DOHH2 (cell line): ENCODE measurements at regions not wholly inside any gene's neighbourhood (a gene's known extent, or its start where the extent isn't known, plus 50 kb on each side); places are given as distances from the start of the nearest gene placed in this dataset.

Source experiments
- H3F3A ChIP-seq: fragments of 200-600 bp; sonication (generic), shearing (Covaris generic); 2 replicates; pipeline ENCODE4 v1.6.0; 2016; ENCODE audit warnings: antibody characterized with exemption, mild to moderate bottlenecking; ENCODE audit not compliant: control insufficient read depth, insufficient read depth
- H3K27ac ChIP-seq: fragments of 200-600 bp; sonication (generic); 2 replicates; pipeline ENCODE4 v1.5.1; 2014; ENCODE audit warnings: low read depth, mild to moderate bottlenecking, low read length, moderate library complexity
- H3K27me3 ChIP-seq: fragments of 200-600 bp; sonication (generic); 2 replicates; pipeline ENCODE4 v1.6.1; 2014; ENCODE audit warnings: mild to moderate bottlenecking, low read length, mixed read lengths; ENCODE audit not compliant: control insufficient read depth
- H3K36me3 ChIP-seq: fragments of 200-600 bp; sonication (generic); 2 replicates; pipeline ENCODE4 v1.6.1; 2014; ENCODE audit warnings: mild to moderate bottlenecking, low read length, moderate library complexity, mixed read lengths; ENCODE audit not compliant: control insufficient read depth
- H3K4me1 ChIP-seq: fragments of 200-600 bp; sonication (generic); 2 replicates; pipeline ENCODE4 v1.6.1; 2014; ENCODE audit warnings: mild to moderate bottlenecking, low read length, mixed read lengths; ENCODE audit not compliant: control insufficient read depth
- H3K4me2 ChIP-seq: fragments of 200-600 bp; sonication (generic); 2 replicates; pipeline ENCODE4 v1.6.0; 2014; ENCODE audit warnings: mild to moderate bottlenecking, low read length, moderate library complexity
- H3K4me3 ChIP-seq: fragments of 200-600 bp; sonication (generic); 2 replicates; pipeline ENCODE4 v1.5.1; 2014; ENCODE audit warnings: mild to moderate bottlenecking, low read length, mixed read lengths
- H3K79me2 ChIP-seq: fragments of 200-600 bp; sonication (generic); 2 replicates; pipeline ENCODE4 v1.6.1; 2014; ENCODE audit warnings: mild to moderate bottlenecking, low read length, mixed read lengths; ENCODE audit not compliant: control insufficient read depth
- H3K9me2 ChIP-seq: fragments of 200-600 bp; sonication (generic); replicated peaks from 2 replicates; pipeline ENCODE4 v1.6.1; 2014; ENCODE audit warnings: mild to moderate bottlenecking, low read length, mixed read lengths; ENCODE audit not compliant: control insufficient read depth
- H3K9me3 ChIP-seq: fragments of 200-600 bp; sonication (generic); 2 replicates; pipeline ENCODE4 v1.6.1; 2014; ENCODE audit warnings: antibody characterized with exemption, low read length, mixed read lengths; ENCODE audit not compliant: control insufficient read depth, insufficient read depth
- H4K20me1 ChIP-seq: fragments of 200-600 bp; sonication (generic); 2 replicates; pipeline ENCODE4 v1.6.0; 2014; ENCODE audit warnings: low read depth, mild to moderate bottlenecking, antibody characterized with exemption, low read length, moderate library complexity; ENCODE audit not compliant: control insufficient read depth, insufficient read depth
- EZH2phosphoT487 ChIP-seq: fragments of 200-600 bp; sonication (generic); IDR thresholded peaks from 2 replicates; pipeline ENCODE4 v1.6.1; 2017; ENCODE audit warnings: borderline replicate concordance, mild to moderate bottlenecking, antibody characterized with exemption, low read length, moderate library complexity, mixed read lengths
- TF ChIP-seq, protein P1 (sequence below): fragments of 200-600 bp; sonication (generic); IDR thresholded peaks from one replicate; pipeline ENCODE4 v1.5.1; 2014; ENCODE audit warnings: antibody characterized with exemption, mild to moderate bottlenecking, low read depth, low read length; ENCODE audit not compliant: poor library complexity, severe bottlenecking

DNA sequence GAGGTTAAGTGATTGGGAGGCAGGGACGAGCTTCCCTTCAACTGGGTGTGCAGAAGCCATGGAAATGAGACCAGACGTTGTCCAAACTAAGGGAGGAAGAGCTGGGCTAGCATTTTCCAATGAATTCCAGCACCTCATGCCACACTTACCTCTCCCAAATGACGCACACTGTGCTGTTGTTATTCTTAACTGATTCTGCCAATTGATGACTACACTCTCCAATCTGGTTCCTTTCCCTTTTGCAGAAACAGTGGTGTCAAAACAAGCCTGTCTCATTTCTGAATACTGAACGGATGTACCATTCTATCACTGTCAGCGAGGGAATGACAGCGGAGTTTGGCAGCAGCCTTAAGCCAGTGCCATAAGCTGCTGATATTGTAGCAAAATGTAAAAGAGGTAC is 380.5 kb upstream of the HNRNPA3 start:
- Histone ChIP-seq H3K9me3 (no peaks in the 10 kb centered on the region), H3K9me2 (no peaks in the 10 kb centered on the region), H3K4me3 (no peak overlapping the region), H3K4me2 (no peak overlapping the region), H3K4me1 (no peaks in the 10 kb centered on the region), H3K27me3 (peaks cover 5% of the 10 kb centered on the region), H3K27ac (no peak overlapping the region), H3K36me3 (no peaks in the 10 kb centered on the region), H3K79me2 (no peaks in the 10 kb centered on the region), H3F3A (no peaks in the 10 kb centered on the region), H4K20me1 (no peaks in the 10 kb centered on the region)
- TF ChIP-seq EZH2phosphoT487, result no peak
- TF ChIP-seq, protein P1, sequence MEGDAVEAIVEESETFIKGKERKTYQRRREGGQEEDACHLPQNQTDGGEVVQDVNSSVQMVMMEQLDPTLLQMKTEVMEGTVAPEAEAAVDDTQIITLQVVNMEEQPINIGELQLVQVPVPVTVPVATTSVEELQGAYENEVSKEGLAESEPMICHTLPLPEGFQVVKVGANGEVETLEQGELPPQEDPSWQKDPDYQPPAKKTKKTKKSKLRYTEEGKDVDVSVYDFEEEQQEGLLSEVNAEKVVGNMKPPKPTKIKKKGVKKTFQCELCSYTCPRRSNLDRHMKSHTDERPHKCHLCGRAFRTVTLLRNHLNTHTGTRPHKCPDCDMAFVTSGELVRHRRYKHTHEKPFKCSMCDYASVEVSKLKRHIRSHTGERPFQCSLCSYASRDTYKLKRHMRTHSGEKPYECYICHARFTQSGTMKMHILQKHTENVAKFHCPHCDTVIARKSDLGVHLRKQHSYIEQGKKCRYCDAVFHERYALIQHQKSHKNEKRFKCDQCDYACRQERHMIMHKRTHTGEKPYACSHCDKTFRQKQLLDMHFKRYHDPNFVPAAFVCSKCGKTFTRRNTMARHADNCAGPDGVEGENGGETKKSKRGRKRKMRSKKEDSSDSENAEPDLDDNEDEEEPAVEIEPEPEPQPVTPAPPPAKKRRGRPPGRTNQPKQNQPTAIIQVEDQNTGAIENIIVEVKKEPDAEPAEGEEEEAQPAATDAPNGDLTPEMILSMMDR, result no peak

- no peaks in the 10 kb centered on the region for H3K36me3 ChIP-seq
- H4K20me1 ChIP-seq, result no peaks in the 10 kb centered on the region
- H3K4me1 ChIP-seq, result no peaks in the 10 kb centered on the region
- H3F3A ChIP-seq, result no peaks in the 10 kb centered on the region
- H3K9me2 ChIP-seq, result no peaks in the 10 kb centered on the region
- no peak overlapping the region for H3K4me2 ChIP-seq
- TF ChIP-seq, protein P1, result no peak
- TF ChIP-seq EZH2phosphoT487, result no peak
- H3K4me3 ChIP-seq, result no peak overlapping the region
- H3K9me3 ChIP-seq, result no peaks in the 10 kb centered on the region
- peaks cover 8% of the 10 kb centered on the region for H3K27me3 ChIP-seq
- H3K79me2 ChIP-seq, result no peaks in the 10 kb centered on the region
- no peak overlapping the region for H3K27ac ChIP-seq
These were observed 378.9 kb upstream of the HNRNPA3 start for GRCh38 chr2:176833671-176834070.

DNA sequence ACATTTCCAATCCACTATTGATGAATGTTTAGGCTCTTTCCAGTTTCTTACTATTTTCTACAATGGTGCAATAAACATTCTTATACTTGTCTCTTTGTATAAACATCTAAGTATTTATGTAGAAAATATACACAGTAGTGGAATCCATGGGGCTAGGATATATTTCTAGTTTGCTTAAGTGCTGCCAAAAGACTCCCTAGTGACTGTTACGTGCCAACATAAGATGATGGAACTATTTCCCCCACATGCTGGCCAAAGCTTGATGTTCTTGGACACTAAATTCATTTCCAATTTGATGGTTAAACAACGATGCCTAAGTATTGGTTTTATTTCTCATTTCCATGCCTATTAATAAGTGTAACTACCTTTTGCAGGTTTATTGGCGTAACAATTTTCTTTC is 378.4 kb upstream of the HNRNPA3 start:
- TF ChIP-seq, protein P1, result no peak
- TF ChIP-seq EZH2phosphoT487, result no peak
- no peaks in the 10 kb centered on the region for H3K79me2 ChIP-seq
- no peak overlapping the region for H3K4me2 ChIP-seq
- H3F3A ChIP-seq, result no peaks in the 10 kb centered on the region
- peaks cover 8% of the 10 kb centered on the region for H3K27me3 ChIP-seq
- H3K9me2 ChIP-seq, result no peaks in the 10 kb centered on the region
- H3K27ac ChIP-seq, result no peak overlapping the region
- no peaks in the 10 kb centered on the region for H3K9me3 ChIP-seq
- no peaks in the 10 kb centered on the region for H4K20me1 ChIP-seq
- no peak overlapping the region for H3K4me3 ChIP-seq
- H3K36me3 ChIP-seq, result no peaks in the 10 kb centered on the region
- H3K4me1 ChIP-seq, result no peaks in the 10 kb centered on the region

DNA sequence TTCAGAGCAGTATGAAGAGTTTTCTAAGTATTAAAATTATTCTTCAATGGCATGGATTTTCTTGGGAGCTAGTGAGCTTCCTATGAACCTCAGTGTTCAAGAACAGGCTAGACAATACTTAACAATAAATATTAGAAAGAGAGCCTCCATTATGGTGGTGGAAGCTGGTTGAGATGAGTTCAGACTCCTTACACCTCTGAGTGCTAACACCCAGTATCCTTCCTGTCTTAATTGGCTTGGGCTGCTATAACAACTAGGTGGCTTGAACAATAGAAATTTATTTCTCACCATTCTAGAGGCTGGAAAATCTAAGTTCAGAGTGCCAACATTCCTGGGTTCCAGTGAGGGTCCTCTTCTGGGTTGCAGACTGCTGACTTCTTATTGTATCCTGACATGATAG is 369.4 kb upstream of the HNRNPA3 start:
- H3F3A ChIP-seq, result no peaks in the 10 kb centered on the region
- no peaks in the 10 kb centered on the region for H3K79me2 ChIP-seq
- H3K9me2 ChIP-seq, result no peaks in the 10 kb centered on the region
- H3K27me3 ChIP-seq, result no peaks in the 10 kb centered on the region
- no peaks in the 10 kb centered on the region for H4K20me1 ChIP-seq
- H3K9me3 ChIP-seq, result no peaks in the 10 kb centered on the region
- no peak overlapping the region for H3K27ac ChIP-seq
- no peaks in the 10 kb centered on the region for H3K4me1 ChIP-seq
- no peaks in the 10 kb centered on the region for H3K36me3 ChIP-seq
- no peak overlapping the region for H3K4me3 ChIP-seq
- TF ChIP-seq, protein P1, result no peak
- H3K4me2 ChIP-seq, result no peak overlapping the region
